Cardiac muscle cell (in vitro differentiated cells and primary cell): ENCODE measurements at regions not wholly inside any gene's neighbourhood (a gene's known extent, or its start where the extent isn't known, plus 50 kb on each side); places are given as distances from the start of the nearest gene placed in this dataset.
A peak's percentile ranks its signal among the peaks of the same experiment; 100 is the strongest.

Experiments used
- DNase-seq, 2 donors: peaks; one replicate each; pipeline versions ENCODE4 v3.0.0 to v3.0.0-alpha.2; 2010 to 2017; ENCODE audit warnings: low read depth in 1 of 2, low spot score in 1 of 2
- H3K27ac ChIP-seq: fragments of 200-600 bp; sonication (generic); 2 replicates; pipeline ENCODE4 v1.5.1; 2016
- H3K27me3 ChIP-seq: fragments of 200-600 bp; sonication (generic); 2 replicates; pipeline ENCODE4 v1.6.0; 2016; ENCODE audit warnings: control low read depth
- H3K36me3 ChIP-seq: fragments of 200-600 bp; sonication (generic); 2 replicates; pipeline ENCODE4 v1.5.1; 2016; ENCODE audit warnings: control low read depth
- H3K4me1 ChIP-seq: fragments of 200-600 bp; sonication (generic); 2 replicates; pipeline ENCODE4 v1.8.1; 2017; ENCODE audit warnings: low read depth, mild to moderate bottlenecking, mixed run types
- H3K4me3 ChIP-seq: fragments of 200-600 bp; sonication (generic); 2 replicates; pipeline ENCODE4 v1.5.1; 2016; ENCODE audit warnings: mild to moderate bottlenecking
- H3K9me3 ChIP-seq: fragments of 200-600 bp; sonication (generic); 2 replicates; pipeline ENCODE4 v1.5.1; 2017; ENCODE audit warnings: low read depth, mild to moderate bottlenecking, control low read depth
- CTCF ChIP-seq: IDR thresholded peaks from 2 replicates; pipeline ENCODE4 v1.5.1; 2012; ENCODE audit warnings: low read depth, mild to moderate bottlenecking, low read length

- peak in 1 of 2 donors; percentile 7 for DNase-seq
- H3K4me1 ChIP-seq: no peaks in the 10 kb centered on the region
Observed at GRCh38 chr20:40470445-40471260, 218.4 kb downstream of the MAFB start.

GRCh38 chr20:40468759-40469158 lies 220.3 kb downstream of the MAFB start:
- no peaks in the 10 kb centered on the region for H3K27me3 ChIP-seq
- no peaks in the 10 kb centered on the region for H3K36me3 ChIP-seq
- no peak for DNase-seq
- H3K4me3 ChIP-seq: no peak overlapping the region
- TF ChIP-seq CTCF: no peak
- H3K9me3 ChIP-seq: no peaks in the 10 kb centered on the region
- H3K27ac ChIP-seq: no peak overlapping the region
- no peaks in the 10 kb centered on the region for H3K4me1 ChIP-seq

More at GRCh38 chr20:40470445-40471260, 218.4 kb downstream of the MAFB start:
- H3K27ac ChIP-seq: no peak overlapping the region
- no peak for TF ChIP-seq CTCF
- H3K27me3 ChIP-seq: no peaks in the 10 kb centered on the region
- H3K36me3 ChIP-seq: no peaks in the 10 kb centered on the region
- no peaks in the 10 kb centered on the region for H3K9me3 ChIP-seq
- H3K4me3 ChIP-seq: no peak overlapping the region

- Histone ChIP-seq H3K4me1 (peaks cover 3% of the 10 kb centered on the region), H3K27ac (no peak overlapping the region), H3K36me3 (no peaks in the 10 kb centered on the region), H3K9me3 (no peaks in the 10 kb centered on the region), H3K27me3 (no peaks in the 10 kb centered on the region), H3K4me3 (no peak overlapping the region)
- TF ChIP-seq CTCF: no peak
- no peak for DNase-seq
Observed at GRCh38 chr20:40467703-40468411, 221.2 kb downstream of the MAFB start.

DNA sequence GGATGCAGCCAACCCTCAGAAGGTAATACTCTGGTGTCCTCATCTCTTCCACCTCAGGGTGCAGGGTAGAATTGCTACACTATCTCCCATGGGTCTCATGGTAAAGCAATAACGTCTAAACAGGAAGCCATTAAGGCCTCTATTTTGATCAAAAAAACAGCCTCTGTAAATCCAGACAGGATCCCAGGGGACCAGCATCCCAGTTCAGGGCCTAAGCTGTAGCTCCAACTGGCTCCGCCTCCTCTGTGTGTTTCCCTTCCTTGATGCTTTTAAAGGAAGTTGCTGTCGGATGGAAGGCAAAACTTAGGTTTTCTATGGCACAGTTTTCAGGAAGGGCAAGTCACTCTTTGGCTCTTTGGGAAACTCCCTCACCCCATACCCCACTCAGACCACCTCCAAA lies 222.0 kb downstream of the MAFB start:
- Histone ChIP-seq H3K4me3 (no peak overlapping the region), H3K9me3 (no peaks in the 10 kb centered on the region), H3K27ac (no peak overlapping the region), H3K36me3 (no peaks in the 10 kb centered on the region), H3K4me1 (peaks cover 7% of the 10 kb centered on the region), H3K27me3 (no peaks in the 10 kb centered on the region)
- no peak for TF ChIP-seq CTCF
- peak in 1 of 2 donors; percentile 13 for DNase-seq

DNA sequence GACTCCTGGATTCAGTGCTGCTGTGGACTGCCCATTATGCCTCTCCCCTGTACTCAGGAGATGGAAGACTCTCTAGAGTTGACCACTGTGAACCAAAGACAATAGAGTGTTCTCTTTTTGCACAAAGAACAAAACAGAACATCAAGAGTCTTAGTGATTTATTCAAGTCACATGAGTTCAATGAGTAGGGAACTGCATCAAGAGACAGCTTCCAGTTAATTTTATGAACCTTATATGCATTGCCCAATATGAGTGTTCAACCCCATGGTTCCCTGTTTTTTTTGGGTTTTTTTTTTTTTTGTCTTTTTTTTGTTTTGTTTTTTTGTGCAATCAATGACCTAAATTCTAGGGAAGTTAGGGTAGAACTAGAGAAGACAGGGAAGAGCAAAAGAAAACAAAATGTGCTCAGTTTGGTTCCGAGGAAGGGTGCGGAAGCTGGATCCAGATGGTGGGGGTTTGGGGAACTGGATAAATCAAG lies 224.3 kb downstream of the MAFB start:
- Histone ChIP-seq H3K9me3 (no peaks in the 10 kb centered on the region), H3K4me1 (peaks cover 7% of the 10 kb centered on the region), H3K36me3 (no peaks in the 10 kb centered on the region), H3K27ac (no peak overlapping the region), H3K27me3 (no peaks in the 10 kb centered on the region), H3K4me3 (no peak overlapping the region)
- no peak for TF ChIP-seq CTCF
- no peak for DNase-seq
